GM18499 (cell line): ENCODE measurements at regions not wholly inside any gene's neighbourhood (a gene's known extent, or its start where the extent isn't known, plus 50 kb on each side); places are given as distances from the start of the nearest gene placed in this dataset.

Source experiments
- ATAC-seq: cut with Tn5 transposase; IDR thresholded peaks from one replicate; pipeline ENCODE4 v1.9.1; 2021; ENCODE audit warnings: moderate number of reproducible peaks; ENCODE audit not compliant: insufficient read depth, unreplicated experiment

DNA sequence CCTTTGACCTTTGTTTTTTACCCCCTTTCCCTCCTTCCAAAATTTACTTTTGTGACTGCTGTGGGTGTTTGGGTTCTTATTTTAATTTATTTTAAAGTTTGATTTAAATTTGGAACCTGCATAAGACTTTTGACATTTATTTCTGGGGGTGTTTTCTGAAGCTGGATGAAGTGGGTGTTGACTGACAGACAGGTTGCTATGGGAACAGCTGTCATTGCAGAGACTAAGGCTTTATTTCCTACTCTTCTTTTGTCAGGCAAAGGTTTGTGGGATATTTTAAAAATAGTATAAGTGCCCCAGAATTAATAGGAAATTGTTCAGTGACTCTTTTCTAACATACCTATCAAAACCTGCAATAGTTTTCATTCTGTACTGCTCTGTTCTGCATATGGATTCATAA, 290.8 kb upstream of the ESRRG start:
- no peak for ATAC-seq

GRCh38 chr1:217012659-217013058, 289.4 kb upstream of the ESRRG start:
- no peak for ATAC-seq

GRCh38 chr1:217011097-217011496, 287.9 kb upstream of the ESRRG start:
- no peak for ATAC-seq

- no peak for ATAC-seq
Measured at GRCh38 chr1:217010253-217010652, 287.0 kb upstream of the ESRRG start.

DNA sequence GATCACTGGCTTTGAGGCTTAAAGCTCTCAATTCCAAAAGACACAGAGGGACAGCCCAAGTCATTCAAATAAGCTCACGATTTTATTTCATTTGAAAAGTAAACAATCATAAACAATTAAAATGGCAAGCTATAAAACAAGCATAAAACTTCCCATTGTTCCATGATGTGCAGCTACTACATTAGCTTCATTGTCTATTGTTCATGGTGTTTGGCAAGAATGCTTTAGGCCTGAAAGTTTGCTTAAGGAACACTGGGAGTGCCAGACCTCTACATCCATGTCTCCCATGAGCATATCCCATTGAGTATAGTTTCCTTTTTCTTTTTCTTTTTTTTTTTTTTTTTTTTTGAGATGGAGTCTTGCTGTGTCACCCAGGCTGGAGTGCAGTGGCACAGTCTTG, 286.1 kb upstream of the ESRRG start:
- ATAC-seq = no peak

GRCh38 chr1:217004776-217005436, 281.7 kb upstream of the ESRRG start:
- ATAC-seq = no peak

DNA sequence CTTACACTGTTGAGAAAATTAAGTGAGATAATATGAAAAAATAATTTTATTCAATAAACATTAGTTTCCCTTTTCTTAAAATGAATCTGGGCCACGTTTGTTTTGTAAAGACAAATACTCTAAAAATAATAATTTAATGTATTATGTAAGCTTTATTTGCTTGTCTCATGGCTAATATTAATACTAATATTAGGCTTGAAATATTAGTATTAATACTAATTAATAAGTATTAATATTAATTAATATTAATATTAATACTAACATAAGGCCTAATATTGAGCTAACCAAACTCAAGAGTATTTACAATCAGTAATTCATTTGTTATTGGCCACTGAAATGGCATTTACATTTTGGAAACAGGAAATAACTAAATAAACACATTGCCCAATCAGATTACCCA, 280.1 kb upstream of the ESRRG start:
- no peak for ATAC-seq

DNA sequence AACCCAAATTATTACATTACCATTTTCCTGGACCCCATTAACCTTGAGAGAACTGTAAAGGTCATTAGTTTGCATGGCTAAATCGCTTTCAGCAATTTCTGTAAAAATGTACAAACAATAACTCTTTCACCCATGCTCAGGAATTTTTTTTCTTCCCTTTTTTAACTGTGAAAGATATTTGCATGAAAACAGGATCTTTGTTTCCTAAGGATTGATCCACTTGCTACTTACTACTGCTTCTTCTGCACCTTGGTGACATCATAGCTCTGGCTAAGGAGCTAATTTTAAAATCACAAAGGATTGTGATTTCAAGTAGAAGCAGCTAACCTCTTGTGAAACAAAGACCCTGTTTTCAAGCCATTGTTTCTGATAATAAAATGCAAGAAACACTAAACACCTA, 274.6 kb upstream of the ESRRG start:
- ATAC-seq = no peak

DNA sequence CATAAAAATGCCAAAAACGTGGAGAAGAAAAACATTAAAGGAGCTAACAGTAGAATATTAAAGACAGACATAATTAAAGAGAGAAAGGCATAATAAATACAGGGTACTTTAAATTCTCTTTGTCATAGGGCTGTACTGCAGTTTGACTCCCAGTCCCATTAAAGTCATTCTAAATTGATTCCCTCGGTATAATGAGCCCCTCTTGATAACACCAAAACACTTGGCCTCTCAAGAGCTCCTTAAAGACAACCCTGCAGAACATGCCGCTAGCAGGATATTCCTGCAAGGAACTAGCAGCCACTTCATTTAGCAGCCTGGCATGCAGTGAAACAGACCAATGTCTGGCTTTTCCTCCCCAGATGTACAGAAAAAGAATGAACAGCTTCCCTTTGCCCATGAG, 273.8 kb upstream of the ESRRG start:
- ATAC-seq = no peak

- ATAC-seq = no peak
Measured at GRCh38 chr1:216984536-216984935, 261.3 kb upstream of the ESRRG start.

DNA sequence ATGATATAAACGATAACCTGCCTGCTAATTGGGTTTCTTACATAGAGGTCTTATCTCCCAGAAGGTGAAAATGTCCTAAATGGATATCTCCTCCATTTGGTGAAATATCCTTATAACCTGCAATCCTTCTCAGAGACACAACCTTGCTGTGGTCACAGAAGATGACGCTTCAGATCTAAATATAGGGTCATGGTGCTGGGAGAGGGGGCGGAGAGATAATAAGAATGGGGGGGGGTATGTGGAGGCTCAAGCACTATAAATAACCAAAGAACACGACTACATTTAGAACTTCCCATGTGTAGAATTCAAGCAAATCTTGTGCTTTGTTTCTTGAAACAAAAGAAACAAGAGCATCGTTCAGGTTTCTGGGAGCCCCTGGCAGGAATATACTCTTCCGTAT, 260.6 kb upstream of the ESRRG start:
- no peak for ATAC-seq

GRCh38 chr1:216961516-216961915, 238.3 kb upstream of the ESRRG start:
- ATAC-seq = no peak

- ATAC-seq = no peak
Measured at GRCh38 chr1:216960716-216961115, 237.5 kb upstream of the ESRRG start.

GRCh38 chr1:216958569-216958968, 235.3 kb upstream of the ESRRG start:
- ATAC-seq = no peak

DNA sequence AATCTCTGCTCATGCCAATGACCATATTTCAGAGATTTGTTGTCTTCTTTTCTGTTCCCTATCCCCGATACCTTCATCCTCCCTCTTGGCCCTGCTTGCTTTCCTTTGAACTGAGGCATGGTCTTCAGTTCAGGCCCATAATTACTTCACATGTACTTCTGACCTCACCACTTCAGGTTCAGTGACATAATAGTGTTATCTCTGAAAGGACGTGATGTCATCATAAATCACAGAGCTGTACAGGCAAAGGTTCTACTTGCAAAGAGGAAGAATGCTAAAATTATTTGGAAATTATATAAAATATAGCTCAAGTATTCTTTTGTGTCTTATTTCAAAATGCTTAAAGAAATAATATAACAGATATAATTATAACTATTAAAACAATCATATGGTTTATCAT, 230.3 kb upstream of the ESRRG start:
- no peak for ATAC-seq

GRCh38 chr1:216952864-216953263, 229.6 kb upstream of the ESRRG start:
- ATAC-seq = no peak

GRCh38 chr1:216945538-216946080, 222.4 kb upstream of the ESRRG start:
- ATAC-seq = no peak

DNA sequence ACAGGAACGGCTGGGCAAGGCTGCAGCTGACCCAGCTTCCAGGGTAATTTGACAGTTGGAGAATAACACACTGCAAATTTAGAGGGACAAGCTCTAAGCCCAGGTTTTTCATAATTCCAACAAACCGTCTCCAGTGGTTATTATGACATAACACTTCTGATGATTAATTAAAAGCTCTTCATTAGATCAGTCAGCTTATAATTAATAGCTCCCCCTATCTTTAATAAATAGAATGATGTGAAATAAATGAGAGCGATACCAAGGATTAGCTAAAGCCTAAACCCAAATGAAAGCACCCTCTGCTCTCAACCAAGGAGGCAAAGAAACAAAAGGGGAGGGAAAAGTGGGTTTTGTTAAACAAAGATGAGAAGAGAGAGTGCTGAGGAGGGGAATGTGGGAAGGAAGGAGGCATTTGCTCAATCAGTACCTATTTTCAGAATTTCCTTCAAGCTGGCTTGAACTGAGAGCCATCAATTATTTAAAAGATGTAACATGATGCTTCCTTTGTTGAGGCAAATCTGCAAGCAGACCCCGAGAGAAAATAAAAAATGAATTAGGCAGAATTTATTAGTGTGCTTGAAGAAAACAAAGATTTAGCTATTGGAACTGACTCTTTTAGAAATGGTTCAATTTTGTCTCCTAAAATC, 221.8 kb upstream of the ESRRG start:
- ATAC-seq = no peak

DNA sequence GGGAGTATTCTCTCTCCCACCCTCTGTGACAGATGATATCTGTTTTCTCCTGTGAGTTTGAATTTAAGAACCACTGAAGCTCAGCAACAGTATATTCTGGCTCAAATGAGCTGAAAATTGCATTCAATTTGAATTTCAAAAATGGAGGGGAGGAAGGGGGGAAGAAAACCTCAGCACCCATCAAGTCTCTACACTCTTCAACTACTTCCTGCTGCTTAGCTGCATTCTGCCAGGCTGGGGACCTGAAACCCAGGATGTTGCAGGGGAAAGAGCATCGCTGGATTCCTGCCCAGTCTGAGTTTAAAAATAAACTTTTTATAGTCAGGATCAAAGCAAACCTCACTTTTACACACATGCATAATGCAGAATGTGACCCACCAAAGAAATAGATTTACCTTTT, 214.3 kb upstream of the ESRRG start:
- ATAC-seq = no peak

DNA sequence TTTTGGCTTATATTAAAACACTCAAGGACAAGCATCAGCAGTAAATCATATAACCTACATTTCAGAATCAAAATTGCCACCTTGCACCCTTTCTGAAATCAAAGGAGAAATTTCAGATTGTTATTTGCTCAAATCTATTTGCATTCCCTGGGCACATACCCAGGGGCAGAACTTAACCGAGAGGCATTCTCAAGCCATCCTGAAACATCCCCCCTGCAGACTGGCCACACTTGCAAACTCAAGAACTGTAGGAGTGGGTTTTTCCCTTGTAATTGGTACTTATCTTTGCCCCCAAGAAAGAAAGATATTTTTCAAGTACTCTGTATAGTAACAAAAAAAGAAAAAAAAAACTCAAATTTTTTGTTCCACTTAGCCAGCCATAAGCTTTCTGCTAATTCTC, 213.6 kb upstream of the ESRRG start:
- ATAC-seq = no peak

- ATAC-seq = no peak
Measured at GRCh38 chr1:216935901-216936300, 212.7 kb upstream of the ESRRG start.

DNA sequence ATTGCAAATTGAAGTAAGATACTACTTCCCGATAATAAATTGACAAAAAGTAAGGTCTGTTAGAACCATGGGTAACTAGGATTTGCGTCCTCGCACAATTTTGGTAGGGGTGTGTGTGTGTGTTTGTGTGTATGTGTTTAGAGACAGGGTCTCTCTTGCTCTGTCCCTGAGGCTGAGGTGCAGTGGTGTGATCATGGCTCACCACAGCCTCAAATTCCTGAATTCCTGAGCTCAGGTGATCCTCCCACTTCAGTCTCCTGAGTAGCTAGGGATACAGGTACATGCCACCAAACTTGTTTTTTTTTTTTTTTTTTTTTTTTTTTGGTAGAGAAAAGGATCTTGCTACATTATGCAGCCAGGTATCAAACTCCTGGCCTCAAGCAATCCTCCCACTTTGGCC, 209.2 kb upstream of the ESRRG start:
- no peak for ATAC-seq
